Neural cell (in vitro differentiated cells): ENCODE measurements at regions not wholly inside any gene's neighbourhood (a gene's known extent, or its start where the extent isn't known, plus 50 kb on each side); places are given as distances from the start of the nearest gene placed in this dataset.

ENCODE experiments used
- H2AFZ ChIP-seq: fragments of 200-600, 300-800 bp; sonication (generic), shearing (Covaris generic); 2 replicates; pipeline ENCODE4 v1.6.0; 2014; ENCODE audit warnings: low read depth, mild to moderate bottlenecking, antibody characterized with exemption, low read length, moderate library complexity
- H3F3A ChIP-seq: fragments of 200-600 bp; shearing (Covaris generic); 2 replicates; pipeline ENCODE4 v1.6.1; 2016; ENCODE audit warnings: mild to moderate bottlenecking, moderate library complexity, mixed read lengths, antibody characterized with exemption, low read length; ENCODE audit not compliant: insufficient read depth, poor library complexity, severe bottlenecking
- H3K27ac ChIP-seq: fragments of 200-600, 300-800 bp; sonication (generic), shearing (Covaris generic); 2 replicates; pipeline ENCODE4 v1.5.1; 2014; ENCODE audit warnings: mild to moderate bottlenecking, low read length, moderate library complexity
- H3K27me3 ChIP-seq: fragments of 300-800, 200-600 bp; sonication (generic), shearing (Covaris generic); 2 replicates; pipeline ENCODE4 v1.6.0; 2014; ENCODE audit warnings: mild to moderate bottlenecking, low read depth, low read length, moderate library complexity; ENCODE audit not compliant: insufficient read depth
- H3K36me3 ChIP-seq: fragments of 300-800, 200-600 bp; sonication (generic), shearing (Covaris generic); 2 replicates; pipeline ENCODE4 v1.5.1; 2014; ENCODE audit warnings: mild to moderate bottlenecking, antibody characterized with exemption, low read length, moderate library complexity; ENCODE audit not compliant: insufficient read depth
- H3K4me2 ChIP-seq: fragments of 300-800, 200-600 bp; sonication (generic), shearing (Covaris generic); 2 replicates; pipeline ENCODE4 v1.6.0; 2014; ENCODE audit warnings: mild to moderate bottlenecking, low read length
- H3K4me3 ChIP-seq: fragments of 300-800, 200-600 bp; sonication (generic), shearing (Covaris generic); 2 replicates; pipeline ENCODE4 v1.5.1; 2014; ENCODE audit warnings: mild to moderate bottlenecking, low read length, moderate library complexity
- H3K79me2 ChIP-seq: fragments of 200-600 bp; shearing (Covaris generic); replicated peaks from 2 replicates; pipeline ENCODE4 v1.6.0; 2014; ENCODE audit warnings: mild to moderate bottlenecking, low read length, moderate library complexity; ENCODE audit not compliant: insufficient read depth
- H3K9ac ChIP-seq: fragments of 300-800, 200-600 bp; sonication (generic), shearing (Covaris generic); 2 replicates; pipeline ENCODE4 v1.6.1; 2016; ENCODE audit warnings: mild to moderate bottlenecking, low read length, mixed read lengths
- H3K9me2 ChIP-seq: fragments of 200-600 bp; shearing (Covaris generic); 2 replicates; pipeline ENCODE4 v1.6.1; 2016; ENCODE audit warnings: mild to moderate bottlenecking, low read length, mixed read lengths; ENCODE audit not compliant: insufficient read depth
- H3K9me3 ChIP-seq: fragments of 200-600, 300-800 bp; sonication (generic), shearing (Covaris generic); 2 replicates; pipeline ENCODE4 v1.6.1; 2016; ENCODE audit warnings: mild to moderate bottlenecking, mixed run types, low read length, moderate library complexity, mixed read lengths
- H4K20me1 ChIP-seq: fragments of 200-600 bp; shearing (Covaris generic); 2 replicates; pipeline ENCODE4 v1.6.1; 2016; ENCODE audit warnings: mild to moderate bottlenecking, mixed run types; ENCODE audit not compliant: insufficient read depth
- CTCF ChIP-seq: fragments of 450-650 bp; IDR thresholded peaks from 2 replicates; pipeline ENCODE4 v1.5.1; 2014; ENCODE audit warnings: antibody characterized with exemption, mild to moderate bottlenecking, moderate library complexity; ENCODE audit not compliant: poor library complexity, severe bottlenecking
- EP300 ChIP-seq: fragments of 450-650 bp; conservative IDR thresholded peaks from 2 replicates; pipeline ENCODE4 v1.6.1; 2014; ENCODE audit warnings: antibody characterized with exemption, mild to moderate bottlenecking, moderate library complexity; ENCODE audit not compliant: poor library complexity, severe bottlenecking
- EZH2 ChIP-seq: fragments of 200-600, 300-800 bp; shearing (Covaris generic), sonication (generic); IDR thresholded peaks from 2 replicates; pipeline ENCODE4 v1.6.1; 2014; ENCODE audit warnings: antibody characterized with exemption, low read length, borderline replicate concordance, mild to moderate bottlenecking; ENCODE audit not compliant: insufficient read depth, poor library complexity, severe bottlenecking
- MXI1 ChIP-seq: fragments of 450-650 bp; conservative IDR thresholded peaks from 2 replicates; pipeline ENCODE4 v1.6.1; 2014; ENCODE audit warnings: antibody characterized with exemption, mild to moderate bottlenecking; ENCODE audit not compliant: poor library complexity, severe bottlenecking
- POLR2AphosphoS5 ChIP-seq: IDR thresholded peaks from 2 replicates; pipeline ENCODE4 v1.6.1; 2012
- RAD21 ChIP-seq: fragments of 450-650 bp; conservative IDR thresholded peaks from 2 replicates; pipeline ENCODE4 v1.6.1; 2014; ENCODE audit warnings: antibody characterized with exemption, mild to moderate bottlenecking, moderate library complexity
- REST ChIP-seq: IDR thresholded peaks from 2 replicates; pipeline ENCODE4 v1.6.1; 2012; ENCODE audit warnings: borderline replicate concordance
- SMC3 ChIP-seq: fragments of 450-650 bp; conservative IDR thresholded peaks from 2 replicates; pipeline ENCODE4 v1.6.1; 2014; ENCODE audit warnings: antibody characterized with exemption, mild to moderate bottlenecking, moderate library complexity; ENCODE audit not compliant: poor library complexity
- TAF1 ChIP-seq: IDR thresholded peaks from 2 replicates; pipeline ENCODE4 v1.6.1; 2012; ENCODE audit warnings: low read depth

GRCh38 chr18:41745166-41746049, 209.6 kb upstream of the PIK3C3 start:
- Histone ChIP-seq H3K9ac (peak overlapping the region; percentile 61), H3K36me3 (no peaks in the 10 kb centered on the region), H3K4me3 (peak overlapping the region; percentile 37), H3K79me2 (no peaks in the 10 kb centered on the region), H2AFZ (no peak overlapping the region), H4K20me1 (no peaks in the 10 kb centered on the region), H3F3A (no peaks in the 10 kb centered on the region), H3K27me3 (no peaks in the 10 kb centered on the region), H3K9me3 (no peaks in the 10 kb centered on the region), H3K9me2 (no peaks in the 10 kb centered on the region), H3K27ac (peak overlapping the region; percentile 78), H3K4me2 (peak overlapping the region; percentile 49)
- no peak for TF ChIP-seq REST
- peak; percentile 91 for TF ChIP-seq CTCF
- TF ChIP-seq RAD21 = peak; percentile 98
- no peak for TF ChIP-seq MXI1
- peak; percentile 89 for TF ChIP-seq SMC3
- peak; percentile 11 for TF ChIP-seq EP300
- TF ChIP-seq TAF1 = no peak
- no peak for TF ChIP-seq EZH2
- TF ChIP-seq POLR2AphosphoS5 = peak; percentile 24

- Histone ChIP-seq H3K9ac (peak overlapping the region; percentile 61), H3K27ac (peak overlapping the region; percentile 78), H4K20me1 (no peaks in the 10 kb centered on the region), H3K4me3 (peak overlapping the region; percentile 37), H3K27me3 (no peaks in the 10 kb centered on the region), H3K4me2 (peak overlapping the region; percentile 49), H3F3A (no peaks in the 10 kb centered on the region), H3K36me3 (no peaks in the 10 kb centered on the region), H2AFZ (no peak overlapping the region), H3K9me2 (no peaks in the 10 kb centered on the region), H3K79me2 (no peaks in the 10 kb centered on the region), H3K9me3 (no peaks in the 10 kb centered on the region)
- TF ChIP-seq TAF1 (no peak), CTCF (no peak), RAD21 (no peak), POLR2AphosphoS5 (no peak), EZH2 (no peak), SMC3 (no peak), MXI1 (no peak), EP300 (no peak), REST (no peak)
These were observed 210.5 kb upstream of the PIK3C3 start for GRCh38 chr18:41744421-41745030.
